DMS 273 (cell line): ENCODE measurements at regions not wholly inside any gene's neighbourhood (a gene's known extent, or its start where the extent isn't known, plus 50 kb on each side); places are given as distances from the start of the nearest gene placed in this dataset.

Experiments used
- DNase-seq: peaks from one replicate; lab custom pipeline; 2025; ENCODE audit not compliant: unreplicated experiment; lab: John Stamatoyannopoulos, UW

DNA sequence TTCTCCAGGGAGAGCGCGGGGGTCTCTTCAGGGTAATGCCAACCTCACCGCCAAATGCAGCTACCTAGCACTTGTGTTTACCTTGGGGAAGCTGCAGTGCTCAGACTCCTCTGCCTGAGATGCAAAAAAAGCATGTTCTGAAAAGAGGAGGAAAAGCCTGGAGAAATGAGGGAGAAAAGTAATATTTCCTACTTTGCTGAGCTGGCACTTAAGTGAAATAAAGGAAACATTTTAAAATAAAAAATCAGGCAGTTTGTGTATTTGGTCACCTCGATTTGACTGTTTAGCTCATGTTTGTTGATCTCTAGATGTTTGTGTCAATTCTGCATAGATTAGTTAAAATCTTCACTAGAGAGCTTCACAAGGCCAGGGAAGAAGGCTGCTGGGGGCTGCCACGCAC, 487.2 kb downstream of the QKI start:
- DNase-seq: no peak

DNA sequence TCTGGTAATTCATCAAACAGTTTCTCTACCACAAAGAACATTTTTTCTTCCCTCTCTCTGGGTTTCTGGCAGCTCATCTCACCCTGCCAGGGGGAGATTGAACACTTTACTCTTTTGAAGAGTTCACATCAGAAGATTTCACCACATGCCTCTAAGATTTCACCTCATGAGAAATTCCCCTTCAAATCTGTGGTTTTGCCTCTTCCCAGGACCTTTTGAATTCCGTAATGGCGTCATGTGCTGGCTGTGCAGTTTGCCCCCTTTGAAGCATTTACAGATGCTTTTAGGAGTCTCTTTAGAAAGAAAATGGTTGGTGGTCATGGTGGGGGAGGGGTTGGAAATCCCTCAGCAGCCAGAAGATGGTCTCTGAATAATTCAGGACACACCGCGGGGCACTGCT, 486.1 kb downstream of the QKI start:
- no peak for DNase-seq

DNA sequence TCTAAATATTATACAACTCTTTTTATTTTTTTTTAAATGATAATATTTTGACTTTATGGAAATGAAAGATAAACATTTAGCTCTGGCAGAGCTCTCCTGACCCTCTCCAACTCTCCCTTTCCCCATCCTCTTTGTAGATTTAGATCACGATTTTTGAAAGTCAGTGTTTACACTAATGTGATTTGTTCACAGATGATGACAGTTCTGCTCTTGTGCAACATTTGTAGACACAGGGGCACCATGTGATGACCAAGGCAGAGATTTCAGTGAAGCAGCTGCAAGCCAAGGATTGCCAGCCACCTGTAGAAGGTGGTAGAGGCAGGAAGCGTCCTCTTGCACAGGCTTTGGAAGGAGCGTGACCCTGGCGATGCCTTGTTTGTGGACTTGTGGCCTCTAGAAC, 483.2 kb downstream of the QKI start:
- DNase-seq: no peak

GRCh38 chr6:163897030-163897429, 482.5 kb downstream of the QKI start:
- DNase-seq: no peak

DNA sequence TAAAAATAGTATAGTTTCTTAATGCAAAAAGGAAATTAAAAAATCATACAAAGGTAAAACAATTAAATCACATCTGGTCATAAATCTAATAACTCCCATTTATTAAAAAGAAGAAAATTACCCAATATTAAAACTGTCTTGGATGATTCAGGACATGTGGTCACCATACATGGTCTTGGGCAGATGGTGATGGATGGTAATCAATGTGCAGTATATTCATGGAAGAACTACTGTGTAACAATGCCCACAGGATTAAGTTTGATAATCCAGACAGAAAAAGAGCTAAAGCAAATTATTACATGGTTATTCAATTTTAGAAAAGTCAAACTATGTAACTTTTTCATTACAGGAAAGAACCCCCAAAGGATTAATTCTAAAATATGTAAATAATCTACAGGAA, 480.6 kb downstream of the QKI start:
- no peak for DNase-seq

- no peak for DNase-seq
These were observed 479.2 kb downstream of the QKI start for GRCh38 chr6:163893609-163894189.

- DNase-seq: peak; percentile 56
These were observed 478.5 kb downstream of the QKI start for GRCh38 chr6:163892824-163893561.

GRCh38 chr6:163889904-163890514, 475.5 kb downstream of the QKI start:
- DNase-seq: no peak

DNA sequence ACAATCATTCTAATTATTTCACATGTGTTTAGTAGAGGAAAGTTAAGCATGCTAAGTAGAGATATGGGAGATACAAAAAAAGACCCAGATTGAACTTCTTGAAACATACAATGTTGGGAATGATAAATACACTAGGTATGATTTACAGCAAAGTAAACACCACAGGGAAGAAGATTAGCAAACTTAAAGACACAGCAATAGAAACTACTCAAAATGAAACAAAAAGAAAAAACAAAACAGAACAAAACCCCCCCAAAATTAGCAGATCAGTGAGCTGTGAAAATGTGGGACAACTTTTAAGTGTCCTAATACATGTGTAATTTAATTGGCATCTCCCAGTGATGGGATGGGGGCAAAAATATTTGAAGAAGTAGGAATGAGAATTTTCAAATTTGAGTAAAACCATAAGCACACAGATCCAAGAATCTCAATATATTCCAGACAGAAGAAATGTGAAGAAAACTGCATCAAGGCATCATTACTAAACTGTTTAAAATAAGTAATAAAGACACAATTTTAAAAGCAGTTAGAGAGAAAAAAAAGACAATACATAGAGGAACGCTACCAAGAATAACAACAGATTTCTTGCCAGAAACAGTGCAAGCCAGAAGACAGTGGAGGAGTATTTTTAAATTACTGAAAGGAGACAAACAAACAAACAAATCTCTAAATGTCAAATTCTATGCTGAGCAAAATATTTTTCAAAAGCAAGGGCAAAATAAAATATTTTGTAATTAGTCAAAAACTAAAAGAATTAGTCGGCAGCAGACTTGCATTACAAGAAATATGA, 473.7 kb downstream of the QKI start:
- DNase-seq: no peak

DNA sequence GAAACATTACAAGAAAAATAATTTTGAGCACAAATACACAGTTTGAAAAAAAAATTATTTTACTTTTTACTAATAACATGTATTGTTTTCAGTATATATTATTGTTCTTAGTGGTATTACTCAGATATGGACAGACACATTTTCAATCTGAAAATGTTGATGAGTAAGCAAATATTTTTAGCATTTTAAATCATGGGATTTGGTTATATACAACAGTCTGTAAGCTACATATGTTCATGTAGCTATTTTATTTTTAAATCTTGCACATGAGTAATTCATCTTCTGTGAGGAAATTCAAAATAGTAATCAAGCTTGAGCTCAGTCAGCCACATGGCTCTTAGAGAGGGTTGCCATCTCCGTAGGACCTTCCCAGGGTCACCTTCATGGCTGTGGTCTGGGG, 471.9 kb downstream of the QKI start:
- no peak for DNase-seq

DNA sequence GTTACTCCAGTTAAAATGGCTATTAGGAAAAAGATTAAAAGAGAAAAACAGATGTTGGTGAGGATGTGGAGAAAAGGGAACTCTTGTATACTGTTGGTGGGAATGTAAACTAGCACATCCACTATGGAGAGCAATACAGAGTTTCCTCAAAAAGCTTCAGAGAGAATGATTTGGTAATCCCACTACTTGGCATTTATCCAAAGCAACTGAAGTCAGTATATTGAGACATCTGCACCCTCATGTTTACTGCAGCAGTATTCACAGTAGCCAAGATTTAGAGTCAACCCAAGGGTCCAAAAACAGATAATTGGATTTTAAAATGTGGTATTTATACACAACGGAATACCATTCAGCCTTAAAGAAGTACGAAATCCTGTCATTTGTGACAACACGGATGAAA, 469.5 kb downstream of the QKI start:
- DNase-seq: peak; percentile 40

DNA sequence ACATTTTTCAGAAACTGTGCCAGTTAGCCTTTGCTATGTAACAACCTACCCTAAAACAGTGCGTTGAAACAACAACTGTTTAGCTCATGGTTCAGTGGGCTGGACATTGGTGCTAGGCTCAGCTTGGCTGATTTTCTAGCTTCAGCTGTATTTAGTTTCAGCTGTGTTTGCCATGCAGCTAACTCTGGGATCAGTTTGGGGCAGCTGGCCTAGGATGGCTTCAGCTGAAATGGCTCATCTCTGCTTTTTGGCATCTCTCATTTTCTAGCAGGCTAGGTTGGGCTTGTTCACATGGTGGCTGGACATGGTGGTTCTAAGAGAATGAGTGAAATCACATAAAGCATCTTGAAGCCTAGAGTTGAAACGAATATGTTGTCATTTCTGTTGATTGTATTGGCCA, 464.2 kb downstream of the QKI start:
- no peak for DNase-seq

DNA sequence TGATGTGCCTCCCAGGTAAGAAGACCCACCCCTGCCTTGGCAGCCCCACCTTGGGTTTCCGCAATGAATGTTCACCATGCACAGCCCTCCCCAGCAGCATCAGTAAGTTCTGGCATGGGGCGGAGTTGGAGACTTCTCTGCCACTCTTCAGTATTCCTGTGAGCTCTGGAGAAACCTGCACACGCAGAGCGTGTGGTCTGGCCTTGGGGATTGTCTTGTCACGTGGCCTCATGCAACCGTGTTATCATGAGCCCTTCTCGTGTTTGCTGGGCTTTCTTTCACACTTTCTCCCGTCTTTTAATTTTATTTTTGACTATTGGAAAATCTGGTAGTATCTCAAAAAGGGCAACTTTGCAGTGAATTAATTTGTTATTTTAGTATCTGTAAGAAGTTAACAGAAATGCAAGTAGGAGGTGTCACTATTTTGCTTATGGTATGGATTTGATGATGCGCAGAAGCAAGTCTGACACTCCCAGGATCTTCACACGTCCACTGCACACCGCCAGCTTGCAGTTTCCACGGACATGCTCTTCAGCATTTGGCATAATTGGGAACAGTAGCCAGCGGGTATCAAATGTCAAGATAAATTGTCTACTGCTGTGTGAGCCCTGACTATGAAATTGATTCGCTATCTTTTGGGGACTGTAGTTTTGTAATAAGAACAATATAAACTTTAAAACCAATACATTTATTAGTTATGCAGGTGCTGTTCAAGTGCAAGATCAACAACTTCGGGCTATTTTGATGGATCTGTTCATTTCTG, 463.5 kb downstream of the QKI start:
- DNase-seq: no peak

DNA sequence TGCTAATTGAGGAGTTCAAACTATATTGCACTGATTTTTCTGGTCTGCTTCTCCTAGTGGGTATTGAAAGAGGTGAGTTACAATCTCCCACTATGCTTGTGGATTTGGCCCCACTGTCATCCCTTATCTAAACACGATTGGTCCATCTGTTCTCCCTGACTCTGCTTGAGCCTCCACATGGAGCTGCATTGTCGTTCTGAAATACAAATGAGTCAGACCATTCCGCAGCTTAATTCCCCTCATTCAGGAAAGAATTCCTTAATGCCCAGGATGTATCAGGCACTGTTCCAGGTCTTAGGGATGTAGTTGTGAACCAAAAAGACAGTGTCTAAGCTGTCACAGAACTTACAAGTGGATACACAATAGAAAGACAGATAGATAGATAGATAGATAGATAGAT, 461.9 kb downstream of the QKI start:
- DNase-seq: no peak

GRCh38 chr6:163874784-163875183, 460.3 kb downstream of the QKI start:
- no peak for DNase-seq

DNA sequence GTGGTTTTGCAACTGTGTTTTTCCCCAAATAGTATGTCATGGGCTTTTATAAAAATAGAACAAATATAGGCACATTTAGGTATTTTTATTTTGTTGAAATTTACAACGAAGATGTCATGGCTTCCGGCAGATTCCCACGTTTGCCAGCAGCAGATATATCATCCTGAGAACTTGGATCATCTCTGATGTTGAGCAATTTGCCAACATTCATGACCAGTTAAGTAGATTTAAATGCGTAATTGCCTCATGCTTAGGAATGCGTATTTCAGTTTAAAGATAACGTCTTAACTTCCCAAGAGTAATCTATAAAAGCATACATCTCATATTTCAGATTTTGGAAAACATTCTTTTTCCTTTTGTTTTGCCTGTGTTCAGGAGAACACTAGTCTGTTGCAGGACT, 457.8 kb downstream of the QKI start:
- no peak for DNase-seq

- no peak for DNase-seq
These were observed 457.1 kb downstream of the QKI start for GRCh38 chr6:163871616-163872015.

GRCh38 chr6:163867518-163868292, 453.2 kb downstream of the QKI start:
- no peak for DNase-seq

GRCh38 chr6:163866192-163866591, 451.7 kb downstream of the QKI start:
- DNase-seq: no peak

GRCh38 chr6:163863565-163863964, 449.0 kb downstream of the QKI start:
- DNase-seq: no peak
